ENCODE measurements at regions not wholly inside any gene's neighbourhood (a gene's known extent, or its start where the extent isn't known, plus 50 kb on each side); places are given as distances from the start of the nearest gene placed in this dataset.

DNA sequence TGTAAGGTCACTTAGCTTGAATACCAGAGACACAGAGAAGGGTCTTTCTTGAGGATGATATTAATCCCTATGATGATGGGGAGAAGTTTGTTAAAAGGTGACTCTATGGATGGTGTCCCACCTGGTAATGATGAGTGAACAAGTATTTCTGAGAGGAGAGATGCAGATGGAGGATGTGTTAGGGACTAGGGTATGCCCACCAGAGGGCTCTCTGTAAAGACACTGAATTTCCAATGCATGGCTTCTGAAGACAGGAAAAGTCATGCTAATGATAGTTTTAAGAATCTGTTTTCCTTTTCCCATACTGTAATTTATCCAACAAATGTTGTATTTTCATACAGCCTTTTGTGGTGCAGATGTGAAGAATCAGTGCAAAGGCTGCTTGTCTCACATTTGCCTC, 1250.9 kb upstream of the CELF2 start:
- TF ChIP-seq, protein P1, sequence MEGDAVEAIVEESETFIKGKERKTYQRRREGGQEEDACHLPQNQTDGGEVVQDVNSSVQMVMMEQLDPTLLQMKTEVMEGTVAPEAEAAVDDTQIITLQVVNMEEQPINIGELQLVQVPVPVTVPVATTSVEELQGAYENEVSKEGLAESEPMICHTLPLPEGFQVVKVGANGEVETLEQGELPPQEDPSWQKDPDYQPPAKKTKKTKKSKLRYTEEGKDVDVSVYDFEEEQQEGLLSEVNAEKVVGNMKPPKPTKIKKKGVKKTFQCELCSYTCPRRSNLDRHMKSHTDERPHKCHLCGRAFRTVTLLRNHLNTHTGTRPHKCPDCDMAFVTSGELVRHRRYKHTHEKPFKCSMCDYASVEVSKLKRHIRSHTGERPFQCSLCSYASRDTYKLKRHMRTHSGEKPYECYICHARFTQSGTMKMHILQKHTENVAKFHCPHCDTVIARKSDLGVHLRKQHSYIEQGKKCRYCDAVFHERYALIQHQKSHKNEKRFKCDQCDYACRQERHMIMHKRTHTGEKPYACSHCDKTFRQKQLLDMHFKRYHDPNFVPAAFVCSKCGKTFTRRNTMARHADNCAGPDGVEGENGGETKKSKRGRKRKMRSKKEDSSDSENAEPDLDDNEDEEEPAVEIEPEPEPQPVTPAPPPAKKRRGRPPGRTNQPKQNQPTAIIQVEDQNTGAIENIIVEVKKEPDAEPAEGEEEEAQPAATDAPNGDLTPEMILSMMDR (IDR thresholded peaks at IDR 0.05; ENCODE audit: low read length, missing control alignments) = peak; percentile 12
- DNase-seq (ENCODE audit: low read depth) = no peak
- no peak overlapping the region for H3K4me3 ChIP-seq (replicated peaks; ENCODE audit: low read depth, low read length)

DNA sequence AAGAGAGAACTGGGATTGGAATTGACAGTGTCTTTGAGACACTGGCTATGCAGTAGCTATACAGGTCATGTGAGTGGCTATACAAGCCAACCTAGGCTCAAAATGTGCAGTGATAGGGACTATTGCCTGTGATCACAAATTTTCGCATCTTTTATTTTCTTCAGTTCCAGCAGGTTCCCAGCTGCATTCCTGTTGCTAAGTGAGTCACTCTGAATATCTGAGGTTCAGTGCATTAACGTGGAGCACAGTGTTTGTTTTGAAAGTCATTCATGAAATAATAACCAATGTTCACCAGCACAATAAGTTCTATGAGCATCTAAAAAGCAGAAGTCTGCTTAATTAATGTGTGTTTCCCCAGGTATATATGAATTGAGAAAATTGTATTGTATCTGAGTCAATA, 1236.0 kb upstream of the CELF2 start:
- H3K4me3 ChIP-seq (replicated peaks; ENCODE audit: low read depth, low read length) = no peak overlapping the region
- peak; percentile 41 for DNase-seq (ENCODE audit: low read depth)
- TF ChIP-seq, protein P1 (IDR thresholded peaks at IDR 0.05; ENCODE audit: low read length, missing control alignments) = no peak

DNA sequence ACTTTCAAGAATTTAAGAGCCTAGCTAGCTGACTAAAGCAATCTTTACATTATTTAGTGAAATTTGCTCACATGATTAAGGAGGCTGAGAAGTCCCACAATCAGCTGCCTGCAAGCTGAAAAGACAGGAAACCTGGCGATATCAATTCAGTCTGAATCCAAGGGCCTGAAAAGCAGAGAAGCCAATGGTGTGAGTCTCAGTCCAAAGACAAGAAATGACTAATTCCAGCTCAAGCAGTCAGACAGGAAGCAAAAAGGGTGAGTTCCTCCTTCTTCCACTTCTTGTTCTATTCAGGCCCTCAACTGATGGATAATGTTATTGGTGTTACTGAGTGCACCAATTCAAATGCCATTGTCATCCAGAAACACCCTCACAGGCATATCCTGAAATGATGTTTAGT, 1231.6 kb upstream of the CELF2 start:
- no peak overlapping the region for H3K4me3 ChIP-seq (replicated peaks; ENCODE audit: low read depth, low read length)
- TF ChIP-seq, protein P1 (IDR thresholded peaks at IDR 0.05; ENCODE audit: low read length, missing control alignments) = no peak
- DNase-seq (ENCODE audit: low read depth) = peak; percentile 64

DNA sequence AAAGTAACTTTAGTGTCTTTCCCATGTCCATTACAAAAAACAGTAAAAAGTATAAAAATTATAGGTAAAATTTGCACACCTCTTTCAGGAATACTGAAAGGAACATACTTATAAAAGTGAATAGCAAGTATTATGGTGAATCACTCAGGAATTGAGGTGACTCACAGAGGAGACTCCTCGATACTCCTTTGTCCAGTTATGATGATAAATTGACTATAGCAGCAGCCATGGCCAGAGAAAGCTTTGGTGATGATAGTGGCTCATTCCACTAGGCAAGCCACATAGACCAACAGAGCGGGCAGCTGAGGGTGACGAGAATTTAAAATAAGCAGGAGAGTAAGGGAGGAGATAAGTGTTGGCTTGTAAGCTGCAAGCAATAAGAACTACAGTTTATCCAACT, 1231.1 kb upstream of the CELF2 start:
- H3K4me3 ChIP-seq (replicated peaks; ENCODE audit: low read depth, low read length) = no peak overlapping the region
- peak; percentile 44 for DNase-seq (ENCODE audit: low read depth)
- TF ChIP-seq, protein P1 (IDR thresholded peaks at IDR 0.05; ENCODE audit: low read length, missing control alignments) = no peak

DNA sequence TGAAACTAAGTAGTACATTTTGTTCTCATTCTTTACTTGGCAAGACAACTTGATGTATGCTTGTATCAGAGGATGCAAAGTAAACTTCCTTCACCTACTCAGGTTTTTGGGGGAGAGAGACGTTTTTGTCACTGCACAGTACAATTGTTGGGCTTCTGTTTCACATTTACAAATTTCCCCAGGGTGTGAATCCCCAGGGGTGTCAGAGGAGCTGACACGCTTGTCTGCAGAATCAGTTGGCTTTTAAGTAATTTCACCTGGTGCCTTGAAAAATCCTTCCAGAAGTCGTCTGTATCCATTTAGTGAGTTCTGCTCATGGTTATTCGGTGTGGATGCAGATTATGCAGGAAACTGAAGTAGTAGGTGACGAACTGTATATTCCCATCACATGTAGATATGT, 1227.7 kb upstream of the CELF2 start:
- DNase-seq (ENCODE audit: low read depth) = no peak
- no peak overlapping the region for H3K4me3 ChIP-seq (replicated peaks; ENCODE audit: low read depth, low read length)
- TF ChIP-seq, protein P1 (IDR thresholded peaks at IDR 0.05; ENCODE audit: low read length, missing control alignments) = no peak

DNA sequence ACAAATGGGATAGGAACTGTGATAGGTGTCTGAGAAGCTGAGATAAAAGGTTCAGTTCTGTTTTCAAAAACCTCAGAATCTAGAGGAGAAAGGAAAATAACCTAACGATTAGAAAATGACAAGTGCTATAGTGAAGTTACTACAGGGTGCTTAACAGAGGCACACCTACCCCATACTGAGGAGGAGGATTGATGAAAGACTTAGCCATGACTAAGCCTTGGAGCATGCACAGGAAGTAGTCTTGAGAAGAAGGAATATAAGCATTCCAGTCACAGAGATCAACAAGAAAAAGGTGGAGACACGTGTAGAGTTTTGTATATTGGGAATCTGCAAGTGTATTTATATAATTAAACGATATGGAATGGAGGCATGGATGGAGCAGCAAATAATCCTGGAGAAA, 1225.5 kb upstream of the CELF2 start:
- H3K4me3 ChIP-seq (replicated peaks; ENCODE audit: low read depth, low read length) = no peak overlapping the region
- peak; percentile 57 for DNase-seq (ENCODE audit: low read depth)
- TF ChIP-seq, protein P1 (IDR thresholded peaks at IDR 0.05; ENCODE audit: low read length, missing control alignments) = no peak

DNA sequence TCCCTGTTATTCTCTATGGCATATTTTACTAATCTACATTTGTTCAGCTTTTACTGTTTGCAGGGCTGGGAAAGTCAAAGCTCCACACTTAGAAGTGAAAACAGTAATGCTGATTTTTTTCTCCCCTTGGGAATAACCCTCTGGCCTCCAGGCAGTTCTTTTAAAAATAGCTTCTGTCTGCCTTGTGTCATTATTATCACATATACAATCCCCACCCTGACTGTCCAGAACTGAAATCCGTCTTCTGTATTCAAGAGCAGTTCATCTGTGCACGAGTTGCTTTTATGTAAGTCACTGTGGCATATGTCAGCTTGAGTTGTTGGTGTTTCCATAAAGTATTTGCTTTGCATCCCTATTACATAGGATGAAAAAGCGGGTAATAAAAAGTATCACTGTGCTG, 1221.1 kb upstream of the CELF2 start:
- TF ChIP-seq, protein P1 (IDR thresholded peaks at IDR 0.05; ENCODE audit: low read length, missing control alignments) = no peak
- H3K4me3 ChIP-seq (replicated peaks; ENCODE audit: low read depth, low read length) = no peak overlapping the region
- no peak for DNase-seq (ENCODE audit: low read depth)
